Vagina (tissue), 2 donors: ENCODE measurements at regions not wholly inside any gene's neighbourhood (a gene's known extent, or its start where the extent isn't known, plus 50 kb on each side); places are given as distances from the start of the nearest gene placed in this dataset.

Experiments
- POLR2A ChIP-seq, 2 donors: fragments of 450-650 bp; IDR thresholded peaks; one replicate each; pipeline ENCODE4 v1.6.1; 2017; ENCODE audit warnings: antibody characterized with exemption in 2 of 2, mild to moderate bottlenecking in 2 of 2, moderate library complexity in 2 of 2
- POLR2AphosphoS5 ChIP-seq, 2 donors: sonication (generic); formaldehyde crosslinking; IDR thresholded peaks; one replicate each; pipeline ENCODE4 v1.9.0; 2017; ENCODE audit warnings: antibody characterized with exemption in 2 of 2, mild to moderate bottlenecking in 2 of 2, low read depth in 1 of 2; ENCODE audit not compliant: insufficient read depth in 1 of 2
- TF ChIP-seq, protein P1 (sequence below), 3 experiments: fragments of 450-650 bp in 2 of 3; fragments of 200-600 bp in 1 of 3; sonication (generic) in 1 of 3; IDR thresholded peaks; one replicate each; pipeline ENCODE4 v1.5.1; 2017 to 2019; ENCODE audit warnings: antibody characterized with exemption in 3 of 3, mild to moderate bottlenecking in 2 of 3, moderate library complexity in 2 of 3

- no peak for TF ChIP-seq POLR2A (IDR thresholded peaks at IDR 0.05)
- TF ChIP-seq, protein P1, sequence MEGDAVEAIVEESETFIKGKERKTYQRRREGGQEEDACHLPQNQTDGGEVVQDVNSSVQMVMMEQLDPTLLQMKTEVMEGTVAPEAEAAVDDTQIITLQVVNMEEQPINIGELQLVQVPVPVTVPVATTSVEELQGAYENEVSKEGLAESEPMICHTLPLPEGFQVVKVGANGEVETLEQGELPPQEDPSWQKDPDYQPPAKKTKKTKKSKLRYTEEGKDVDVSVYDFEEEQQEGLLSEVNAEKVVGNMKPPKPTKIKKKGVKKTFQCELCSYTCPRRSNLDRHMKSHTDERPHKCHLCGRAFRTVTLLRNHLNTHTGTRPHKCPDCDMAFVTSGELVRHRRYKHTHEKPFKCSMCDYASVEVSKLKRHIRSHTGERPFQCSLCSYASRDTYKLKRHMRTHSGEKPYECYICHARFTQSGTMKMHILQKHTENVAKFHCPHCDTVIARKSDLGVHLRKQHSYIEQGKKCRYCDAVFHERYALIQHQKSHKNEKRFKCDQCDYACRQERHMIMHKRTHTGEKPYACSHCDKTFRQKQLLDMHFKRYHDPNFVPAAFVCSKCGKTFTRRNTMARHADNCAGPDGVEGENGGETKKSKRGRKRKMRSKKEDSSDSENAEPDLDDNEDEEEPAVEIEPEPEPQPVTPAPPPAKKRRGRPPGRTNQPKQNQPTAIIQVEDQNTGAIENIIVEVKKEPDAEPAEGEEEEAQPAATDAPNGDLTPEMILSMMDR (IDR thresholded peaks at IDR 0.05): no peak
- TF ChIP-seq POLR2AphosphoS5 (IDR thresholded peaks at IDR 0.05; ENCODE audit: insufficient read depth in 1 of 2, low read depth in 1 of 2): no peak
Measured at GRCh38 chr14:25358330-25358729, 308.4 kb upstream of the STXBP6 start.
